ENCODE measurements at regions not wholly inside any gene's neighbourhood (a gene's known extent, or its start where the extent isn't known, plus 50 kb on each side); places are given as distances from the start of the nearest gene placed in this dataset.

- TF ChIP-seq GABPA (IDR thresholded peaks at IDR 0.05; ENCODE audit: low read depth) (no peak), POLR2AphosphoS5 (IDR thresholded peaks at IDR 0.05; ENCODE audit: low read depth) (no peak), CTCF (IDR thresholded peaks at IDR 0.05; ENCODE audit: insufficient read depth, low read length) (no peak), SPI1 (IDR thresholded peaks at IDR 0.05; ENCODE audit: borderline replicate concordance, low read depth) (no peak), REST (IDR thresholded peaks at IDR 0.05; ENCODE audit: insufficient replicate concordance, low read depth) (no peak)
- Histone ChIP-seq H3K27ac (replicated peaks) (no peak overlapping the region), H3K4me3 (replicated peaks; ENCODE audit: insufficient read depth, low read length) (no peak overlapping the region), H3K27me3 (ENCODE audit: insufficient read depth, poor library complexity, severe bottlenecking) (no peaks in the 10 kb centered on the region)
- no peak for DNase-seq (ENCODE audit: low read depth in 1 of 2, low spot score in 1 of 2)
Measured at GRCh38 chr10:9605231-9605630, 1412.4 kb upstream of the CELF2 start.

- Histone ChIP-seq H3K27ac (replicated peaks) (no peak overlapping the region), H3K27me3 (ENCODE audit: insufficient read depth, poor library complexity, severe bottlenecking) (no peaks in the 10 kb centered on the region), H3K4me3 (replicated peaks; ENCODE audit: insufficient read depth, low read length) (no peak overlapping the region)
- DNase-seq (ENCODE audit: low read depth in 1 of 2, low spot score in 1 of 2) = no peak
- TF ChIP-seq SPI1 (IDR thresholded peaks at IDR 0.05; ENCODE audit: borderline replicate concordance, low read depth) (no peak), CTCF (IDR thresholded peaks at IDR 0.05; ENCODE audit: insufficient read depth, low read length) (no peak), POLR2AphosphoS5 (IDR thresholded peaks at IDR 0.05; ENCODE audit: low read depth) (no peak), REST (IDR thresholded peaks at IDR 0.05; ENCODE audit: insufficient replicate concordance, low read depth) (no peak), GABPA (IDR thresholded peaks at IDR 0.05; ENCODE audit: low read depth) (no peak)
Measured at GRCh38 chr10:9608602-9609001, 1409.1 kb upstream of the CELF2 start.

GRCh38 chr10:9613338-9614075, 1404.2 kb upstream of the CELF2 start:
- H3K4me3 ChIP-seq (replicated peaks; ENCODE audit: insufficient read depth, low read length) = no peak overlapping the region
- H3K27me3 ChIP-seq (ENCODE audit: insufficient read depth, poor library complexity, severe bottlenecking) = no peaks in the 10 kb centered on the region
- H3K27ac ChIP-seq (replicated peaks) = no peak overlapping the region
- TF ChIP-seq CTCF (IDR thresholded peaks at IDR 0.05; ENCODE audit: insufficient read depth, low read length) = no peak
- no peak for TF ChIP-seq SPI1 (IDR thresholded peaks at IDR 0.05; ENCODE audit: borderline replicate concordance, low read depth)
- TF ChIP-seq POLR2AphosphoS5 (IDR thresholded peaks at IDR 0.05; ENCODE audit: low read depth) = no peak
- no peak for TF ChIP-seq REST (IDR thresholded peaks at IDR 0.05; ENCODE audit: insufficient replicate concordance, low read depth)
- DNase-seq (ENCODE audit: low read depth in 1 of 2, low spot score in 1 of 2) = no peak

All from HL-60 (cell line).